BLaER1 (cell line): ENCODE measurements at regions not wholly inside any gene's neighbourhood (a gene's known extent, or its start where the extent isn't known, plus 50 kb on each side); places are given as distances from the start of the nearest gene placed in this dataset.

Source experiments
- H3K27ac ChIP-seq: shearing (Covaris generic); formaldehyde crosslinking; 2 replicates; pipeline ENCODE4 v1.8.1; 2022
- H3K27me3 ChIP-seq: shearing (Covaris generic); formaldehyde crosslinking; 2 replicates; pipeline ENCODE4 v1.8.1; 2022
- H3K36me3 ChIP-seq: shearing (Covaris generic); formaldehyde crosslinking; 2 replicates; pipeline ENCODE4 v1.8.1; 2022
- H3K4me1 ChIP-seq: shearing (Covaris generic); formaldehyde crosslinking; 2 replicates; pipeline ENCODE4 v1.8.1; 2022
- H3K4me2 ChIP-seq: shearing (Covaris generic); formaldehyde crosslinking; 2 replicates; pipeline ENCODE4 v1.8.1; 2022
- H3K4me3 ChIP-seq: shearing (Covaris generic); formaldehyde crosslinking; 2 replicates; pipeline ENCODE4 v1.8.1; 2022
- H3K9ac ChIP-seq: shearing (Covaris generic); formaldehyde crosslinking; 2 replicates; pipeline ENCODE4 v1.8.1; 2022
- H3K9me3 ChIP-seq: shearing (Covaris generic); formaldehyde crosslinking; 2 replicates; pipeline ENCODE4 v1.8.1; 2022
- H4K20me1 ChIP-seq: shearing (Covaris generic); formaldehyde crosslinking; 2 replicates; pipeline ENCODE4 v1.8.1; 2022
- Cebpa-rat ChIP-seq: shearing (Covaris generic); IDR thresholded peaks from 2 replicates; pipeline ENCODE4 v1.8.1; 2022

- Histone ChIP-seq H3K9ac (no peak overlapping the region), H3K27me3 (no peaks in the 10 kb centered on the region), H3K9me3 (no peaks in the 10 kb centered on the region), H3K4me1 (no peaks in the 10 kb centered on the region), H3K4me2 (no peak overlapping the region), H4K20me1 (no peaks in the 10 kb centered on the region), H3K27ac (no peak overlapping the region), H3K4me3 (no peak overlapping the region), H3K36me3 (no peaks in the 10 kb centered on the region)
- TF ChIP-seq Cebpa-rat, result no peak
Measured at GRCh38 chr1:103265551-103265950, 157.2 kb upstream of the COL11A1 start.

GRCh38 chr1:103259982-103260381, 151.7 kb upstream of the COL11A1 start:
- no peaks in the 10 kb centered on the region for H4K20me1 ChIP-seq
- no peaks in the 10 kb centered on the region for H3K4me1 ChIP-seq
- H3K4me3 ChIP-seq, result no peak overlapping the region
- no peak for TF ChIP-seq Cebpa-rat
- no peak overlapping the region for H3K4me2 ChIP-seq
- H3K27ac ChIP-seq, result no peak overlapping the region
- H3K27me3 ChIP-seq, result no peaks in the 10 kb centered on the region
- no peaks in the 10 kb centered on the region for H3K36me3 ChIP-seq
- H3K9ac ChIP-seq, result no peak overlapping the region
- no peaks in the 10 kb centered on the region for H3K9me3 ChIP-seq

GRCh38 chr1:103256490-103256889, 148.2 kb upstream of the COL11A1 start:
- H3K36me3 ChIP-seq, result no peaks in the 10 kb centered on the region
- no peaks in the 10 kb centered on the region for H3K27me3 ChIP-seq
- no peak overlapping the region for H3K4me2 ChIP-seq
- H3K27ac ChIP-seq, result no peak overlapping the region
- H4K20me1 ChIP-seq, result no peaks in the 10 kb centered on the region
- H3K9ac ChIP-seq, result no peak overlapping the region
- H3K9me3 ChIP-seq, result no peaks in the 10 kb centered on the region
- TF ChIP-seq Cebpa-rat, result no peak
- H3K4me1 ChIP-seq, result no peaks in the 10 kb centered on the region
- H3K4me3 ChIP-seq, result no peak overlapping the region

GRCh38 chr1:103254691-103255090, 146.4 kb upstream of the COL11A1 start:
- H4K20me1 ChIP-seq, result no peaks in the 10 kb centered on the region
- H3K4me3 ChIP-seq, result no peak overlapping the region
- no peak overlapping the region for H3K9ac ChIP-seq
- no peaks in the 10 kb centered on the region for H3K9me3 ChIP-seq
- no peak for TF ChIP-seq Cebpa-rat
- no peaks in the 10 kb centered on the region for H3K27me3 ChIP-seq
- H3K4me2 ChIP-seq, result no peak overlapping the region
- H3K27ac ChIP-seq, result no peak overlapping the region
- no peaks in the 10 kb centered on the region for H3K4me1 ChIP-seq
- no peaks in the 10 kb centered on the region for H3K36me3 ChIP-seq

- Histone ChIP-seq H3K4me2 (no peak overlapping the region), H3K9ac (no peak overlapping the region), H3K27ac (no peak overlapping the region), H3K4me1 (no peaks in the 10 kb centered on the region), H4K20me1 (no peaks in the 10 kb centered on the region), H3K9me3 (no peaks in the 10 kb centered on the region), H3K36me3 (no peaks in the 10 kb centered on the region), H3K27me3 (no peaks in the 10 kb centered on the region), H3K4me3 (no peak overlapping the region)
- no peak for TF ChIP-seq Cebpa-rat
Measured at GRCh38 chr1:103250441-103250861, 142.1 kb upstream of the COL11A1 start.

- Histone ChIP-seq H3K4me2 (no peak overlapping the region), H3K4me3 (no peak overlapping the region), H3K9me3 (no peaks in the 10 kb centered on the region), H3K27ac (no peak overlapping the region), H3K27me3 (no peaks in the 10 kb centered on the region), H4K20me1 (no peaks in the 10 kb centered on the region), H3K9ac (no peak overlapping the region), H3K36me3 (no peaks in the 10 kb centered on the region), H3K4me1 (no peaks in the 10 kb centered on the region)
- TF ChIP-seq Cebpa-rat, result no peak
Measured at GRCh38 chr1:103248417-103249102, 140.2 kb upstream of the COL11A1 start.

- no peak overlapping the region for H3K4me2 ChIP-seq
- H3K27ac ChIP-seq, result no peak overlapping the region
- TF ChIP-seq Cebpa-rat, result no peak
- H3K27me3 ChIP-seq, result no peaks in the 10 kb centered on the region
- H4K20me1 ChIP-seq, result no peaks in the 10 kb centered on the region
- no peaks in the 10 kb centered on the region for H3K36me3 ChIP-seq
- no peak overlapping the region for H3K4me3 ChIP-seq
- no peaks in the 10 kb centered on the region for H3K9me3 ChIP-seq
- H3K4me1 ChIP-seq, result no peaks in the 10 kb centered on the region
- H3K9ac ChIP-seq, result no peak overlapping the region
Measured at GRCh38 chr1:103247517-103247916, 139.2 kb upstream of the COL11A1 start.

GRCh38 chr1:103243481-103243880, 135.2 kb upstream of the COL11A1 start:
- H3K4me2 ChIP-seq, result no peak overlapping the region
- no peak for TF ChIP-seq Cebpa-rat
- H3K9me3 ChIP-seq, result no peaks in the 10 kb centered on the region
- H3K27me3 ChIP-seq, result no peaks in the 10 kb centered on the region
- no peaks in the 10 kb centered on the region for H4K20me1 ChIP-seq
- H3K4me1 ChIP-seq, result no peaks in the 10 kb centered on the region
- no peak overlapping the region for H3K4me3 ChIP-seq
- no peak overlapping the region for H3K27ac ChIP-seq
- no peaks in the 10 kb centered on the region for H3K36me3 ChIP-seq
- H3K9ac ChIP-seq, result no peak overlapping the region

GRCh38 chr1:103239034-103239433, 130.7 kb upstream of the COL11A1 start:
- no peak overlapping the region for H3K4me3 ChIP-seq
- TF ChIP-seq Cebpa-rat, result no peak

GRCh38 chr1:103230061-103230460, 121.7 kb upstream of the COL11A1 start:
- Histone ChIP-seq H3K27ac (no peak overlapping the region), H3K27me3 (no peaks in the 10 kb centered on the region), H3K4me2 (no peak overlapping the region), H3K9me3 (no peaks in the 10 kb centered on the region), H3K36me3 (no peaks in the 10 kb centered on the region), H3K9ac (no peak overlapping the region), H4K20me1 (no peaks in the 10 kb centered on the region), H3K4me1 (no peaks in the 10 kb centered on the region), H3K4me3 (no peak overlapping the region)
- no peak for TF ChIP-seq Cebpa-rat

More at GRCh38 chr1:103239034-103239433, 130.7 kb upstream of the COL11A1 start:
- Histone ChIP-seq H3K27me3 (no peaks in the 10 kb centered on the region), H3K27ac (no peak overlapping the region), H3K9me3 (no peaks in the 10 kb centered on the region), H3K4me2 (no peak overlapping the region), H4K20me1 (no peaks in the 10 kb centered on the region), H3K4me1 (no peaks in the 10 kb centered on the region), H3K9ac (no peak overlapping the region), H3K36me3 (no peaks in the 10 kb centered on the region)

GRCh38 chr1:103220631-103221041, 112.3 kb upstream of the COL11A1 start:
- Histone ChIP-seq H3K27ac (no peak overlapping the region), H3K9me3 (no peaks in the 10 kb centered on the region), H3K9ac (no peak overlapping the region), H3K4me1 (no peaks in the 10 kb centered on the region), H3K4me2 (no peak overlapping the region), H3K36me3 (no peaks in the 10 kb centered on the region), H3K27me3 (no peaks in the 10 kb centered on the region), H3K4me3 (no peak overlapping the region), H4K20me1 (no peaks in the 10 kb centered on the region)
- TF ChIP-seq Cebpa-rat, result no peak
